ENCODE measurements at regions not wholly inside any gene's neighbourhood (a gene's known extent, or its start where the extent isn't known, plus 50 kb on each side); places are given as distances from the start of the nearest gene placed in this dataset.

GRCh38 chr21:14617040-14617393, 70.9 kb upstream of the SAMSN1 start:
- Histone ChIP-seq H4K20me1 (ENCODE audit: control insufficient read depth, insufficient read depth, insufficient read length) (no peaks in the 10 kb centered on the region), H4K8ac (replicated peaks; ENCODE audit: insufficient read length, low read depth, low read length) (no peak overlapping the region), H2AFZ (ENCODE audit: low read length) (no peak overlapping the region), H3K23me2 (ENCODE audit: insufficient read length, low read depth, low read length, poor library complexity, severe bottlenecking) (no peaks in the 10 kb centered on the region), H4K5ac (ENCODE audit: insufficient read length, low read depth, low read length) (peak overlapping the region; percentile 59), H3K4me2 (ENCODE audit: insufficient read depth, insufficient read length, low read length) (peak overlapping the region; percentile 3), H3K4me1 (ENCODE audit: insufficient read depth, low read length) (peaks cover 9% of the 10 kb centered on the region; the same call in 1 of the 2 replicates), H3K23ac (ENCODE audit: insufficient read length, low read depth, low read length) (no peak overlapping the region), H2BK5ac (ENCODE audit: insufficient read length, low read length) (peak overlapping the region; percentile 95), H3K9me3 (ENCODE audit: control insufficient read depth, low read depth, low read length) (peaks cover 13% of the 10 kb centered on the region), H3K79me1 (ENCODE audit: insufficient read depth, low read depth, low read length, poor library complexity, severe bottlenecking) (no peaks in the 10 kb centered on the region), H3K9ac (ENCODE audit: extremely low read depth, insufficient read length, low read length) (peak overlapping the region; percentile 9), H3K4ac (ENCODE audit: low read depth, low read length) (no peak overlapping the region), H2BK15ac (ENCODE audit: low read depth, low read length) (no peak overlapping the region), H2BK12ac (ENCODE audit: insufficient read length, low read depth, low read length) (no peak overlapping the region), H3K14ac (ENCODE audit: insufficient read depth, low read length) (no peak overlapping the region), H2BK120ac (ENCODE audit: low read depth, low read length, poor library complexity, severe bottlenecking) (no peak overlapping the region), H2AK5ac (ENCODE audit: insufficient read length, low read length) (peak overlapping the region; percentile 25), H4K91ac (ENCODE audit: insufficient read length, low read depth, low read length) (no peak overlapping the region), H2BK20ac (ENCODE audit: low read depth, low read length, poor library complexity, severe bottlenecking) (no peak overlapping the region), H3K27me3 (ENCODE audit: insufficient read depth, low read length) (no peaks in the 10 kb centered on the region), H3K56ac (ENCODE audit: insufficient read length, low read depth, low read length) (no peak overlapping the region), H3K18ac (ENCODE audit: insufficient read length, low read depth, low read length) (no peak overlapping the region), H3T11ph (ENCODE audit: low read length) (no peak overlapping the region), H3K79me2 (ENCODE audit: insufficient read depth, low read length) (no peaks in the 10 kb centered on the region), H3K27ac (ENCODE audit: insufficient read length, low read depth, low read length) (peak overlapping the region; percentile 99)
- Mint-ChIP-seq H3K27me3 (ENCODE audit: low read depth) (no peaks in the 10 kb centered on the region), H3K4me1 (peaks cover 71 to 77% of the 10 kb centered on the region in 2 experiments), H3K36me3 (ENCODE audit: insufficient read depth in 1 of 3, low read depth in 3 of 3) (peaks cover 11 to 25% (median 15%) of the 10 kb centered on the region in 3 experiments), H3K4me3 (no peak overlapping the region), H3K9me3 (peaks cover 19 to 23% of the 10 kb centered on the region in 2 experiments), H3K27ac (peak overlapping the region; percentile 93 to 99 (median 98))
- DNase-seq, result peak; percentile 34
- TF ChIP-seq CTCF (conservative IDR thresholded peaks at IDR 0.05), result no peak
- no CpG with 5 or more reads among the region's 2 CpGs for WGBS (ENCODE audit: extremely low coverage, insufficient read length, low lambda C conversion rate)

Data from H9 (cell line).